ENCODE measurements at regions not wholly inside any gene's neighbourhood (a gene's known extent, or its start where the extent isn't known, plus 50 kb on each side); places are given as distances from the start of the nearest gene placed in this dataset.

DNA sequence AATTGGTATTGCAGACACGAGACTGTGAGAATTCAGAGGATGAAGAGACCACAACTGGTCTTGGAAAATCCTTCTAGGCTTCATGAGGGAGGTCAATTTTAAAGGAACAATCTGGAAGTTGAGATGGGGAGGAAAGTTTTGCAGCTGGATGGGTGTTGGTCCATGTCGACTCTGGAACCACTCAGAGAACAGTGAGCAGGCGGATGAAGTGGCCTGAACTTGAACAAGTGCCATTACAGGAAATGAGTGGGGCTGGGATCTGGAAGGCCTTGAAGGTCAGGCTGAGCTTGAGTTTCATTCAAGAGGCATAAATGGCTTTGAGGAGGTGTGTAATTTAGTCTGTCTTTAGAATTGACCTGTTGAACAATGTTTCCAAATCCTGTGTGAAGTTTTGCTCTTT is 140.9 kb downstream of the GALC start (continued):
- no peak for TF ChIP-seq TBL1XR1 (IDR thresholded peaks at IDR 0.05; ENCODE audit: low read depth, low read length)
- TF ChIP-seq, protein P1, sequence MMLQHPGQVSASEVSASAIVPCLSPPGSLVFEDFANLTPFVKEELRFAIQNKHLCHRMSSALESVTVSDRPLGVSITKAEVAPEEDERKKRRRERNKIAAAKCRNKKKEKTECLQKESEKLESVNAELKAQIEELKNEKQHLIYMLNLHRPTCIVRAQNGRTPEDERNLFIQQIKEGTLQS (IDR thresholded peaks at IDR 0.05; ENCODE audit: borderline replicate concordance, extremely low read depth, low read depth, low read length): no peak
- TF ChIP-seq SUZ12 (IDR thresholded peaks at IDR 0.05; ENCODE audit: unreplicated experiment): no peak

DNA sequence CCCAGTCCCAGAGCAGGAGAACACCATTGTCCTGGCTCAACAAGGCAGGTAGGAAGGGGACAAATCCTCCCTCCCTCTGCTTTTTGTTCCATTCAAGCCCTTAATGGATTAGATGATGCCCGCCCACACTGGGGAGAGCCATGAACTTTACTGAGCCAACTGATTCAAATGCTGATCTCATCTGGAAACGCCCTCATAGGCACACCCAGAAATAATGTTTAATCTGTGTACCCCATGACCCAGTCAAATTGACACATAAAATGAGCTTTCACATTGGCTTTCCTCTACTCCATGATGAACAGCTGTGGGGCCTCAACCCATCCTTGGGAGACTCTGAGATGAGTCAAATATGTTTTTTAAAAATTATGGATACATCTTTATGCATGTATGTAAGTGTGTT is 141.8 kb downstream of the GALC start:
- RAD21 ChIA-PET (ENCODE audit: unreplicated experiment): no interaction called here
- WGBS (ENCODE audit: insufficient coverage, insufficient replicate concordance, low lambda C conversion rate, missing lambda C conversion rate): 0% methylated on average over 2 of the region's 2 CpGs
- H3K9ac ChIP-seq (ENCODE audit: control insufficient read depth, insufficient read depth, low read length): no peak overlapping the region
- POLR2A ChIA-PET: no interaction called here
- BruUV-seq (replicated peaks): no TSS peak
- no peak overlapping the region for H3K4me2 ChIP-seq (ENCODE audit: control insufficient read depth, insufficient read depth)
- no peak overlapping the region for H3K27ac ChIP-seq (ENCODE audit: control insufficient read depth, insufficient read depth)
- intact Hi-C loops (cut with micrococcal nuclease; ENCODE audit: unreplicated experiment): no loop called here
- no peaks in the 10 kb centered on the region for H3K36me3 ChIP-seq (ENCODE audit: control insufficient read depth in 2 of 2, insufficient read depth in 2 of 2, low read length in 1 of 2)
- no peaks in the 10 kb centered on the region for H3K27me3 ChIP-seq (replicated peaks in 1 of 2; ENCODE audit: control insufficient read depth in 2 of 2, insufficient read depth in 2 of 2, low read length in 1 of 2)
- no peak overlapping the region for H3K4me3 ChIP-seq
- CTCF ChIA-PET: no interaction called here
- H4K20me1 ChIP-seq (ENCODE audit: control insufficient read depth, insufficient read depth): no peaks in the 10 kb centered on the region
- ATAC-seq (no peak), FAIRE-seq (no peak), DNase-seq (ENCODE audit: low read depth, low spot score) (no peak)
- H2AFZ ChIP-seq (ENCODE audit: control insufficient read depth, low read depth, low read length): no peak overlapping the region
- no peaks in the 10 kb centered on the region for H3K9me3 ChIP-seq (replicated peaks; ENCODE audit: control insufficient read depth, insufficient read depth, low read length)
- no peaks in the 10 kb centered on the region for H3K4me1 ChIP-seq (ENCODE audit: control insufficient read depth, insufficient read depth, low read length)
- in situ Hi-C loops (cut with MboI): no loop called here
- no peaks in the 10 kb centered on the region for H3K79me2 ChIP-seq (ENCODE audit: control insufficient read depth, insufficient read depth, low read length)
- SMC1A ChIA-PET (ENCODE audit: uncharacterized antibody, unreplicated experiment): no interaction called here
- no peak for TF ChIP-seq NR2C1 (IDR thresholded peaks at IDR 0.05)
- no peak for TF ChIP-seq IKZF1 (conservative IDR thresholded peaks at IDR 0.05)
- no peak for TF ChIP-seq NR2C2 (IDR thresholded peaks at IDR 0.05; ENCODE audit: borderline replicate concordance, control insufficient read depth, insufficient read length, low read depth)
- no peak for TF ChIP-seq GATAD2B (conservative IDR thresholded peaks at IDR 0.05; ENCODE audit: low read depth)
- no peak for TF ChIP-seq ZBED1 (IDR thresholded peaks at IDR 0.05; ENCODE audit: borderline replicate concordance)
- no peak for TF ChIP-seq HCFC1 (IDR thresholded peaks at IDR 0.05; ENCODE audit: low read length)
- TF ChIP-seq, protein P2, sequence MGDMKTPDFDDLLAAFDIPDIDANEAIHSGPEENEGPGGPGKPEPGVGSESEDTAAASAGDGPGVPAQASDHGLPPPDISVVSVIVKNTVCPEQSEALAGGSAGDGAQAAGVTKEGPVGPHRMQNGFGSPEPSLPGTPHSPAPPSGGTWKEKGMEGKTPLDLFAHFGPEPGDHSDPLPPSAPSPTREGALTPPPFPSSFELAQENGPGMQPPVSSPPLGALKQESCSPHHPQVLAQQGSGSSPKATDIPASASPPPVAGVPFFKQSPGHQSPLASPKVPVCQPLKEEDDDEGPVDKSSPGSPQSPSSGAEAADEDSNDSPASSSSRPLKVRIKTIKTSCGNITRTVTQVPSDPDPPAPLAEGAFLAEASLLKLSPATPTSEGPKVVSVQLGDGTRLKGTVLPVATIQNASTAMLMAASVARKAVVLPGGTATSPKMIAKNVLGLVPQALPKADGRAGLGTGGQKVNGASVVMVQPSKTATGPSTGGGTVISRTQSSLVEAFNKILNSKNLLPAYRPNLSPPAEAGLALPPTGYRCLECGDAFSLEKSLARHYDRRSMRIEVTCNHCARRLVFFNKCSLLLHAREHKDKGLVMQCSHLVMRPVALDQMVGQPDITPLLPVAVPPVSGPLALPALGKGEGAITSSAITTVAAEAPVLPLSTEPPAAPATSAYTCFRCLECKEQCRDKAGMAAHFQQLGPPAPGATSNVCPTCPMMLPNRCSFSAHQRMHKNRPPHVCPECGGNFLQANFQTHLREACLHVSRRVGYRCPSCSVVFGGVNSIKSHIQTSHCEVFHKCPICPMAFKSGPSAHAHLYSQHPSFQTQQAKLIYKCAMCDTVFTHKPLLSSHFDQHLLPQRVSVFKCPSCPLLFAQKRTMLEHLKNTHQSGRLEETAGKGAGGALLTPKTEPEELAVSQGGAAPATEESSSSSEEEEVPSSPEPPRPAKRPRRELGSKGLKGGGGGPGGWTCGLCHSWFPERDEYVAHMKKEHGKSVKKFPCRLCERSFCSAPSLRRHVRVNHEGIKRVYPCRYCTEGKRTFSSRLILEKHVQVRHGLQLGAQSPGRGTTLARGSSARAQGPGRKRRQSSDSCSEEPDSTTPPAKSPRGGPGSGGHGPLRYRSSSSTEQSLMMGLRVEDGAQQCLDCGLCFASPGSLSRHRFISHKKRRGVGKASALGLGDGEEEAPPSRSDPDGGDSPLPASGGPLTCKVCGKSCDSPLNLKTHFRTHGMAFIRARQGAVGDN (IDR thresholded peaks at IDR 0.05): no peak
- TF ChIP-seq, protein P3, sequence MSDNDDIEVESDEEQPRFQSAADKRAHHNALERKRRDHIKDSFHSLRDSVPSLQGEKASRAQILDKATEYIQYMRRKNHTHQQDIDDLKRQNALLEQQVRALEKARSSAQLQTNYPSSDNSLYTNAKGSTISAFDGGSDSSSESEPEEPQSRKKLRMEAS (IDR thresholded peaks at IDR 0.05; ENCODE audit: low read depth, low read length): no peak
- no peak for TF ChIP-seq SIN3A (IDR thresholded peaks at IDR 0.05; ENCODE audit: low read depth, low read length)
- TF ChIP-seq KLF5 (IDR thresholded peaks at IDR 0.05; ENCODE audit: partially characterized antibody): no peak
- TF ChIP-seq SPI1 (IDR thresholded peaks at IDR 0.05; ENCODE audit: borderline replicate concordance, insufficient read depth, low read depth, low read length): no peak
- TF ChIP-seq MXI1 (IDR thresholded peaks at IDR 0.05; ENCODE audit: low read depth, low read length): no peak
- no peak for TF ChIP-seq CHD1 (IDR thresholded peaks at IDR 0.05; ENCODE audit: low read depth, low read length)
- TF ChIP-seq, protein P4, sequence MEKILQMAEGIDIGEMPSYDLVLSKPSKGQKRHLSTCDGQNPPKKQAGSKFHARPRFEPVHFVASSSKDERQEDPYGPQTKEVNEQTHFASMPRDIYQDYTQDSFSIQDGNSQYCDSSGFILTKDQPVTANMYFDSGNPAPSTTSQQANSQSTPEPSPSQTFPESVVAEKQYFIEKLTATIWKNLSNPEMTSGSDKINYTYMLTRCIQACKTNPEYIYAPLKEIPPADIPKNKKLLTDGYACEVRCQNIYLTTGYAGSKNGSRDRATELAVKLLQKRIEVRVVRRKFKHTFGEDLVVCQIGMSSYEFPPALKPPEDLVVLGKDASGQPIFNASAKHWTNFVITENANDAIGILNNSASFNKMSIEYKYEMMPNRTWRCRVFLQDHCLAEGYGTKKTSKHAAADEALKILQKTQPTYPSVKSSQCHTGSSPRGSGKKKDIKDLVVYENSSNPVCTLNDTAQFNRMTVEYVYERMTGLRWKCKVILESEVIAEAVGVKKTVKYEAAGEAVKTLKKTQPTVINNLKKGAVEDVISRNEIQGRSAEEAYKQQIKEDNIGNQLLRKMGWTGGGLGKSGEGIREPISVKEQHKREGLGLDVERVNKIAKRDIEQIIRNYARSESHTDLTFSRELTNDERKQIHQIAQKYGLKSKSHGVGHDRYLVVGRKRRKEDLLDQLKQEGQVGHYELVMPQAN (conservative IDR thresholded peaks at IDR 0.05): no peak
- TF ChIP-seq MEF2B (IDR thresholded peaks at IDR 0.05; ENCODE audit: partially characterized antibody, poor library complexity, severe bottlenecking): no peak
